Activated gamma-delta T cell treated with Interleukin-2 at 50 U/mL for 16 hours (primary cell): ENCODE measurements at regions not wholly inside any gene's neighbourhood (a gene's known extent, or its start where the extent isn't known, plus 50 kb on each side); places are given as distances from the start of the nearest gene placed in this dataset.
A peak's percentile ranks its signal among the peaks of the same experiment; 100 is the strongest.

ENCODE experiments used
- DNase-seq: peaks from one replicate; pipeline ENCODE4 v3.0.0-alpha.2; 2020

DNA sequence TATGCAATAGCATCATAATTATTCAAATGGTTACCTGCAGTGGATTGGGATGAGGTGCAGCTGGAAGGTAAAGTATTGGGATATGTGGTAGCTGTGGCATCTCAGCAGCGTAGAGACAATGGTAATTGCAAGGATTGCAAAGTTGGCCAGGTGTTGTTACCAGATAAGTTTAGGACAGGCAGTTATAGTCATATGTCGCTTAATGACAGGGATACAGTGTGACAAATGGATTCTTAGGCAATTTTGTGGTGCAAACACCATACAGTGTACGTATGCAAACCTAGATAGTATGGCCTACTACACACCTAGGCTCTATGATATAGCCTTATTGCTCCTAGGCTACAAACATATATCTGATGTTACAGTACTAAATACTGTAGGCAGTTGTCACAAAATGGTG is 163.5 kb upstream of the LYZL2 start:
- DNase-seq, result no peak

DNA sequence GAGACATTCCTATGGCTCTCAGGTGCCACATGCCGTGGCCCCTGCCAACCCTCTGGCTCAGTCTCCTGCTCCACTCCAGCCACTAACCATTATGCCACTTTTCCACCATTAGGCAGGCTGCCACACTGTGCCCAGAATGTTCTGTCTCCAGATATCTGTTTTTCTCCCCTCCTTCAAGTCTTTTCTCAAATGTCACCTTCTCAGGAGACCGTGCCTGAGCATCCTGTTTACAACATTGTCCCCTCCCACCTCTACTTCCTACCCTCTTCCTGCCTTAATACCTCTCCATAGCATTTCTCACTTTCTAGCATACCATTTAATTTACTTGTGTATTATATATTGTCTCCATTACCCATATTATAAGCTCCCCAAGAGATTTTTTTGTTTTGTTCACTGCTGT is 162.5 kb upstream of the LYZL2 start:
- DNase-seq, result no peak

DNA sequence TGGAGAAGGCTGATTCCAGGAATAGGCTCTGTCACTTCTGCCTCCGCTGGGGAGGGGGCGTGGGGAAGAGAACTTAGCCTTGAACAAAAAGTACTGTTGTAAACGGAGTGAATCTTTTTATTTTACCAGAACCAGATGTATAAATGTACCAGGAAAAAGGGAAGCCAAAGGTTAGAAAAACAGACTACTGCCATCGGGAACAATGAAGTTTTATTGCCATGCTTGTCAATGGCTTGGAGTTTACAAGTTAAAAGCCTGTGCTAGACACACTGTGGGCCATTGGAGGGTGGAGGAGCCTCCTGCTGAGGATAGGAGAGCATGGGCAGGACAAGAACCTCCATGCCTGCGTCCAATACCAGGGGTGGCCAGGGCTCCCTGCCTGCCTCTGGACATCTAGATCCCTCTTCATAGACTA is 161.7 kb upstream of the LYZL2 start:
- DNase-seq, result no peak

DNA sequence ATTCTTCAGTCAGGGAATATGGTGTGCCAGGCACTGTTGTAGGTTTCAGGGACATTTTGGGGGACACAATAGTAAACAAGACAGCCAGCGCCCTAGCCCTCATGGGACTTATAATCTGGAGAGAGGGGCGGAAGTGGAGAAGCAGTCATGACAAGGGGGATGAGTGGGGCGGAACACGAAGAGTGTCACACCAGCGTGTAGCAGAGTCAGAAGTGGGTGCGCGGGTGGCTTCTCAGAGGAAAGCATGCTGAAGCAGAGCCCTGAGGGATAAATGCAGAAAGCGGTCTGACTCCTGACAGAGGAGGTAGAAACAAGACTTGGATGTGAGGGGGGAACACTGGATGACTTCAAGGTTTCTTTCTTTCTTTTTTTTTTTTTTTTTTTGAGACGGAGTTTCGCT is 160.3 kb upstream of the LYZL2 start:
- DNase-seq, result no peak

DNA sequence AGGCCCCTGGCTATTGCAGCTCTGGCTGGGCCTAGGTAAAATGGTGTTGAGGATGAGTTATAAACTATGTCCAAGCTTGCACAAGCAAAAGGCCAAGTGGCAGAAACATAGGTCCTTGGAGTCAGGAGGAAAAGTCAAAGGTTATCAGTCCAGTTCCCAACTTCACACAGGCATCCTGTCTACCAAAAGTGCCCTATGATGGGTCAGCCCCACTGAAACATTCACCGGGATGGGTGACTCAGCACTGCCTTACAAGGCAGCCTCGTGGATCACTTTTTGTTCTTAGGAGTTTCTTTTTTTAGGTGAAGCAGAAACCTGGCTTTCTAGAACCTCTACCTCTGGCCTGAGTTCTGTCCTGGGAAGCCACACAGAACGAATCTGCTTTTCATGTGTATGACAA is 158.8 kb upstream of the LYZL2 start:
- no peak for DNase-seq

DNA sequence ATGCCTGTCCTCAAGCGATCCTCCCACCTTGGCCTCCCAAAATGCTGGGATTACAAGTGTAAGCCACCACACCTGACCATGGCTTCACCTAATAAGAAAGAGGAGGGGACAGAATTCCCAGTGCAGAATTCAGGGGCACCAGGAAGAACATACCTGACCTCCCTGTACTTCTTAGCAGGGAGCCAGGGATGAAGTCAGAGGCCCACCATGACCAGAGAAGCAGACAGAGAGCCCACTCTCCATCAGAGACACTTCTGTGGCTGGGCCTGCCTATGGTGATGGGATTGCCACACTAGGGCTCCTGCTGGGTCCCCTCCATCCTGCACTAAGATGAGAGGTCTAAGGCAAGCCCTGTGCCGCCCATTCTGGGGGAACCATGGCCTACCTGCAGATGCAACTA is 157.4 kb upstream of the LYZL2 start:
- DNase-seq, result no peak

DNA sequence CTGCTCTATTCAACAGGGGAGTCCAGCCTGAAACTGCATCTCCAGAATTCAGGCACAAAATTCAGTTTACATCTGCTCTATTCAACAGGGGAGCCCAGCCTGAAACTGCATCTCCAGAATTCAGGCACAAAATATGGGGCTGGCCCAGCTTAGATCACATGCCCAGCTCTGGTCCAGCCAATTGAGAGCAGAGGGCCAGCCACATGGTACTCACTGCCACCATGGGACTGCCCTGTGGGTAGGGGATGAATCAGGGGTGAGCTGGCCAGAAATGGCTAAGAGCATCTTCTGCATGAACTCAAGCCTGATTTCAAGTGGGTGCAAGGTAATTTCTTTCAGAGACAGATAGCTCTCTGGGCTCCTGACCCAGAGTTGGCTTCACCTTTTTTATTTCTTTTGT is 156.6 kb upstream of the LYZL2 start:
- DNase-seq, result no peak

DNA sequence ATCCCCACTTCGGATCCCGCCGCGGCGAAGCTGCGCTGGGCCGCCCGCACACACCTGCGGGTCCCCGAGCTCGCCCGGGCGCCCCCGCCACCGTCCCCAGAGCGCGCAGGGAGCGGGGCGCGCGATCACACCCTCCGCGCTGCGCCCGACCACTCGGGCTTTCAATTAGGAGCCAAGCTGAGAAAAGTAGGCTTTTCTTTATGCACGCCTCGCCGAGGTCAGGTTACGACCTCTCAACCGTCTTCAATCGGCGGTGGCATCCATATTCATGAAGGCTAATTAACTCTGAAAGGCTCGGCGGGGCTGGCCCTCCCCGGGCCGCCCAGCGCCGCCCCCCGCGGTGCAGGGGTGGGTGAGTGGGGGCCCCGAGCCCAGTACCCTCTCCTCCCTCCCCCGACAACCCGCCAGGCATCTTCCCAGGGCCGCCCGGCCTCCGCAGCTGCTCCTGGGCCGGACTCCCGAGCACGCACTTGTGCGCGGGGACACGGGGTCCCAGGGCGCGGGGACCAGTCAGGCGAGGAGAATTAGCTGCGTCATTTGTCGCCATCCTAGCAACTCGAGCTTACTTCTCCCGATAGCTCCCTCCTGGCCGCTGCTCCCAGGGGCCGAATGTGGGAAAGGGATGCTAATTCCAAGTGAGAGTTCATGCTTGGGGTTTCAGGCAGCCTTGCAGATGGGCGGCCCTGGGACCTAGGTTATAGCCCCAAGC is 155.5 kb upstream of the LYZL2 start:
- peak; percentile 26 for DNase-seq

DNA sequence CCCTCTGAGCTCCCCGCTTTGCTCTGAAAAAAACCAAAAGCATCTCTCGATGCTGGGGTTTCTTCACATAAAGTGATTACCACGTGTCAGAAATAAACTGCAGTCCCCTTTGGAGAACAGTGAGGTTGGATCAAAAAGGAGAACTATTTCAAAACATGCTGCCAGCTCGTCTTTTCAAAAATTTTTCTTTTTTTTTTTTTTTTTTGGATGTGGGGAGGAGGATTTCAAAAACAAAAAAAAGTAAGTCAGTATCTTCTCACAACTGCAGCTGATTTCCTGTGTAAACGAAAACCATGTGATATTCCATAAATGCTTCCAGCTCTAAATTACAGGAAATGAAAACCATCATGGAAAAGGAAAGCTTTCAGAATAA is 155.0 kb upstream of the LYZL2 start:
- DNase-seq, result no peak

DNA sequence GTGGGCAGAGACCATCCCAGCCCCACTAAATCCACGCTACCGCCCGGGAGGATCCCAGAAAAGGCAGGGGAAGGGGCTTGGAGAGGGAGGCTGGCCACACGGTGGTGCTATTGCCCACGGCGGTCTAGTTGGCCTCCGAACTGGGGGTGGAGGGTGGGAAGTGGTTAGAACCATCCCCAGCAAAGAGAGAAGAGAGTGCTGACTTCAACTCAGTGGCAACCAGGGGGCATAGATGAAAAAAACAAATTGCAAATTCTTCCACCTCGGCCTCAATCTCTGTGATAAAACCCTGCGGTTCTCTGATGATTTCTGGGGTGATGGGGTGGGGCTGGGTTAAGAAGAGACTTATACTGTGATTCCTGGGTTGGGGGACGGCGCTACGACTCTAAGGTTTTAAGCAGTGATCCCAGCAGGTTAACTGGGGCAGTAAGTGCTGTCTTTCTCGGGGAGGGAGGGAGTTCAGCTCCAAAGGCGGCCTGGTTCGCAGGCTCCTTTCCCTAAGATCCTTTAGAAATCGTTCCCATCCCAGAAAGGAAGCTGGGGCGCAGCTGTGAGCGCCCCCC is 154.5 kb upstream of the LYZL2 start:
- peak; percentile 86 for DNase-seq

DNA sequence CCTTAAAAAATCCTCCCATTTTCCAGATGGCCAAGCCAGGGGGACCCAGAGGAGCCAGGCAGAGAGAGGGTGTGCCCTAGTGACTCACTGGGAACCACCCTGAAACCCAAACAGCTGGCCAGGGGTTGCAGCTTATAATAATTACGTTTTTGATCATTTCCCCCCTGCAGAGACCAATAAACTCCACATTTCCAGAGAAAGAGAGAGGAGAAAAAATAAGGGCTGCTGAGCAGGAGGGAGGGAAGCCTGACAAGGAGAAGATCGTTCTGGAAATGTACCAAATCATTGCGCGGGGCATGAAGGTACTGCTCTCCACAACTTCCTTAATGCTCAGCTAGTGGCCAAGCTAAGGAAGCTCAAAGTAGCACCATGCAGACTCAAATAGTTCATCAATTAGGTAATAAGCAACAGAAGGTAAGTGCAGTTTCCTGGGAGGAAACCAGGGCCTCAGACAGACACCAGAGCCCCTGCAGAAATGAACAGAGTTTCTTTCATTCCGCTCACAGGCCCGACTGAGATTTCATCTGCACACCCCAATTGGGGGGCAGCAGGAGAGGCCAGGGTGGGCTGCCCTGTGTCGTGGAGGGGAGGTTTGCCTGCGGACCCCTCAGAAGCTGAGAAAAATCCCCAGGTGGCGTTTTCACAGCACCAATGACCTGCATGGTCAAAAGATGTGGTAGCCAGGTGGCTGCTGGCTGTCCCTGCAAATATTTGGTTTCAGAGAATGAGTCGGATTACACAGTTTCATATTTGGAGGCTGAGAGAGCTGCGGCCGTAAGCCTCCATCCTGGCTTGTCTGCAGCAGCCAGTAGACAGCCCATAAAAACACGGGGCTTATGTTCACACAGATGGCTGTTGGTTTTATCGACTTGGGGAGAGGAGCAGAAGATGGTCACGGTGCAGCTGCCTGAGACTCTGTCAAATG is 153.2 kb upstream of the LYZL2 start:
- no peak for DNase-seq

DNA sequence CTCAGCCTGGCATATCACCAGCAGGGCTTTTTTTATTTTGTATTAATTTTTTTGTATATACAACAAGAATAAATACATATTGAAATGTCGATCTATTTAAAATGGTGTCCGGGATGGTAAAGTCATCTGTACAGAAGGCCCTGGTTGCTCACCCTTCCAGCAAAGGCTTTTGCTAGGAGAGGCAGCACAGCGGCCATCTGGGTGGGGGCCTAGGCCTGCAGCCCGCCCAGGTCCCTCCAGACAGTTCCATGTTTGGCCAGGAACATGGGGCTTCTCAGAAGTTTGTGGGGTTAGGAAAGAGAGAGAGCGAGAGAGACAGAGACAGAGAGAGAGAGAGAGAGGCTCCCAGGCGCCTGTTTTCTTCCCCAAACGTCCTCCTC is 152.6 kb upstream of the LYZL2 start:
- DNase-seq, result no peak

DNA sequence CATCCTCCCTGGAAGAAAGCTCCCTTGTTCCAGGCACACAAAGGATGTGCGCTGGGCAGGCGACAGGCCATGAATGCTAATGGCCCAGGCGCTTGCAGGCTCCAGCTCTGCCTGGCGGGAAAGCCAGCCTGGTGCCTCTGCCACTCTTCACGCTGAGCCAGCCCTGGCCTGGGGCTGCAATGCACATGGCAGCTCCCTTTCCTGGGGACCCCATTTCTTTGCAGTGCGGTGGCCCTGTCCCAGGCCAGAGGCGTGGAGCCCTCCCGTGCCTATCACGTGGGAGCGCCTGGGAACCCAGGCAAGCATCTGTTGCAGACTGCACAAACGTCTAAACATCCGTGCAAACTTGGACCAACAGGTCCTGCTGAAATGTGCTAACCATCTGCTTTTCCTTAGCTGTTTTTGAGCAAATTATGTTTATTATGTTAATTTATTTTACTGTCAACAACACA is 152.1 kb upstream of the LYZL2 start:
- no peak for DNase-seq

DNA sequence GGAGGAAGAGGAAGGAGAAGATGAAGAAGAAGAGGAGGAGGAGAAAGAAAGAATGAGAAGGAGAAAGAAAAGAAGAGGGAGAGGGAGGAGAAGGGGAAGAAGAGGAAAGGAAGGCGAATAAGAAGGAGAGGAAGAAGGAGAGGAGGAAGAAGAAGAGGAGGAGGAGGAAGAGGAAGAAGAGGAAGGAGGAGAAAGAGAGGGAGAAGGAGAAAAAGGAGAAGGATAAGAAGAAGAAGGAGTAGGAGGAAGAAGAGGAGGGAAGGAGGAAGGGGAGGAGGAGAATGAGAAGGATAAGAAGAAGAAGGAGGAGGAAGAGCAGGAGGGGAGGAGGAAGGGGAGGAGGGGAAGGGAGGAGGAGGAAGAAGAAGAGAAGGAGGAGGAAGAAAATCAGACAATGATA is 149.2 kb upstream of the LYZL2 start:
- no peak for DNase-seq

DNA sequence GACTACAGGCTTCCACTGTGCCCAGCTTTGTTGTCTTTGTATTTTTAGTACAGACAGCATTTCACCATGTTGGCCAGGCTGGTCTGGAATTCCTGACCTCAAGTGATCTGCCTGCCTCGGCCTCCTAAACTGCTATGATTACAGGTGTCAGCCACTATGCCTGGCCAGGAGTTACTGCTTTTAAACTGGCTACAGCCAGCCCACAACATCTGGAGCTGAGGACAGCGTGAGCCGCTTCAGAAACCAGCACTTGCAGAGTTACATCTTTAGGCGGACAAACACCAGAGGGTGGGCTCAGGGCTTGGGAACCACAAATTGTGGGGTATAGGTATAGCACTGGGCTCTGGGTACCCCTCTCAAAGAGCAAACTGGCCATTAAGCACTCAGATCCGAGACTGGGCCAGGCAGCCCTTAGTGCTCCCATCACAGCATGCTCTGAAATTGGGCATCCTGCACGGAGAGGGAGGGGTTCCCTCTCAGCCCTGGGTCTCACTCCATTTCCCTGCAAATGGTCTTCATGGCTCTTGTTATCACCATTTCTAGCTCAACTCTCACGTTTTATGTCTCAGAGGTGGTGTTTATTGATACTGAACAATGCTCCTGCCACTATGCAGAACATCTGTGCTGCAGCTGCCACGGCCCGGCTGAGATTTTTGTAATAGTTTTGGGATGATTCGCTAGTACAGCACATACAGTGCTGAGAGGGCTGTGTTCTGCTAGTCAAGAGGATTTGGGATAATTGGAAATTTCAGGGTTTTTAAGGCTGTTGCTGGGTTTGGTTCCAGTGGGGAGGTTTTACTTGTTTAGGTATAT is 146.4 kb upstream of the LYZL2 start:
- DNase-seq, result no peak

DNA sequence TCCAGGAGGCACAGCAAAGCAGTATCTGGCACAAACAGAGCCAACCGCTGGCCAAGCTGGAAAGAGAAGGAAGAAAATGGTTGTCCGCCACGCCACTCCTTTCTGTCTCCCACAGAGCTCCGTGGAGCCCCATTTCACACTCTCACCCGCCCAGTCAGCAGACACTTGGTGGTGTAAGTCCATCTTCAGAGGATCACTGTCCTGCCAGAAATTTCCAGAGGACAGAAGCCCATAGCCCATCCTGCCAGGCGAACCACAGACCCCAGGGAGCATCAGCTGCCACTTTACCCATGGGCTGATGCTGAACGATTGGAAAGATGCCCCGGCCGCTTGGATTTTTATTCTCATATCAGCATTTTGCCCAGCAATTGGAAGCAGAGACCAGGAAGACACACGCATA is 144.7 kb upstream of the LYZL2 start:
- no peak for DNase-seq

DNA sequence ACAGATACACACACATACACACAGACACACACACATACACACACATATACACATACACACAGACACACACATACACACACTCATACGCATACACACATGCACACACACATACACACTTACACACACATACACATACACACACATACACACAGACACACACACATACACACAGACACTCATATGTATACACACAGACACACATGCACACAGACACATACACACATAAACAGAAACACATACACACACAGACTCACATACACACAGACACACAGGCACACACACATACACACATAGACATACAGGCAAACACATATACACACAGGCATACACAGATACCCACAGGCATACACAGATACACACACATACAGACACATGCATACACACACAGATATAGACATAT is 143.9 kb upstream of the LYZL2 start:
- DNase-seq, result no peak

DNA sequence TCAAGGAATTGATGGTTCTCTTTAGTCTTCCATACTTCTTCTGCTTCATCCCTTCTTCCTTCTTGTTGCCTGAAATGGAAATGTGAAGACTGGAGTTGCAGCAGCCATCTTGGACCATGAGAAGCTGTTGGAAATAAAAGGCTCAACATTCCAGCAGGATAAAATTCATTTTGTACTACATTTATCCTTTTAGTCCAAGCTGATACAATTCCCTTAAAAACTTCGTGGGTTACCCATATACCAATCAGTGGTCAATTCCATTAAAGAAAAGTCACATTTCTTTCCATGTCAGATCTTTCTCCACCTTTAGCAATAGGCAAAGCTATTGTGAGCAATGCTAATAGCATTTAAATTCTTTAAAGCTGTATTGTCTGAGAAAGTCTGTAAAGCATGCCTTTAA is 141.3 kb upstream of the LYZL2 start:
- DNase-seq, result no peak

DNA sequence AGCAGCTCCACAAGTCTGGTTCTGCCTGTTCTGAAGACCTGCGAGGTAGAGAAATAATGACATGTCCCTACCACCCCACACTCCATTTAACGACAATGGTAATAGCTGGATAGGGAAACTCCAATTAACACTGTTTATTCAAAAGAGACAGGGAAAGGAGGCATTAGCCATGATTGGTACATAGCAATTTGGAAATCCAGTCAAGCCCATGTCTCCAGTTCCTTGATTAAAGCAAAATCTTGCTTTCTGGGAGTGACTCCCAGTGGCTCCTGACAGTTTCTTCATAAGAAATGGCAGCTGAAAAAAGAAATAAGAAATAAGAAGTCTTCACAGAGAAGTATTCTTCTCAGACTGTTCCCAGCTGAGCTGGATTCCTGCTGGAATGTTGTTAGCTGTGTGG is 140.7 kb upstream of the LYZL2 start:
- DNase-seq, result no peak

DNA sequence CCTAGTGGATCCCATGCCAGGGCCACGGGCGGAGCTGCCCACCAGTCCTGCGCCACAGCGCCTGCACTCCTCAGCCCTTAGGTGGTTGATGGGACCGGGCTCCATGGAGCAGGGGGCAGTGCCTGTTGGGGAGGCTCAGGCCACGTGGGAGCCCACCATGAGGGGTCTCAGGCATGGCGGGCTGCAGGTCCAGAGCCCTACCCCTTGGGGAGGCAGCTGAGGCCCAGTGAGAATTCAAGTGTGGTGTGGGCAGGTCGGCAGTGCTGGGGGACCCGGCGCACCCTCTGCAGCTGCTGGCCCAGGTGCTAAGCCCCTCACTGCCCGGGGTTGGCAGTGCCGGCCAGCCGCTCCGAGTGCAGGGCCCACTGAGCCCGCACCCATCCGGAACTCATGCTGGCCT is 139.8 kb upstream of the LYZL2 start:
- DNase-seq, result no peak

DNA sequence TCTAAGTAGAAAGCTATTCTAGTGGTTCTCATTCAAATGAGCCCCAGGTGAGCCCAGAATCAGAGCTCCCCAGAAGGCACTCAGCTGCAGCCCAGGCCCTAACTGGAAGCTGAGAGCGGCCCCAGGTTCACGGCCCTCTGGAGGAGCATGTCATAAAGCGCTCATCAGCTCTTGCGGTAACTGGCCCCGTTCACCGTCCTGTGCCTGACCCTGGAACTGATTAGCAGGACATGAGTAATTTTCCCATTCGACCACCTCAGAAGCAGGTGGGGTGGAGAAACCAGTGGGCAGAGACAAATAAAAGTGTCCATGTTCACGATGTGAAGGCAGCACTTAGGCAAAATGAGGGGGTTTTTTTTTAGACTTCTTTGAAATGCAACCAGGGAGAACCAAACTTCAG is 136.1 kb upstream of the LYZL2 start:
- no peak for DNase-seq

DNA sequence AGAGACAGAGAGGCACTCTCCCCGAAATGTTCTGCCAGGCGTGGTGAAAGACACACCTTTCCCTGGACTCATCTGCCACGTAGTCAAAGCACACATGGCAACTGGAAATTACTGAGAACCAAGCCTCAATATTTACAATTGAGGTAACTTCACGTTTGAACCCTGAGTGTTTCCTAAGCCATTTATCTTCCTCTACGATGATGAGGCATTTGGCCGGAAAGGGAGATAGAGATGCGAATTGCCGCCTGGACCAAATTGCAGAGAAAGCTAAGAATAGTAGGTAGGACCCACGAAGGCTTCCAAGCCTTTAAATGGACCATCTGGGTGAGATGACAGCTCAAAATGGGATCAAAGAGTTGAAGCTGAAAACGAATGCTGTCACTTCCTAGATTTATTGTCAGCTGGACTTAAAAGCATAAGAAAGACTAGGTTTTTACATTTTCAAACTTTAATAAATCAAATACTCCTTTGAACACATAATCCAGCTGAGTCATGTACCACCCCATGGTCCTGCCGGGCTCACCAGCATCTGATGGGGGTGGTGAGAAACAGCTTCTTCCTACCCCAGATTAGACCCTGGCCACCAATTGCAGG is 135.6 kb upstream of the LYZL2 start:
- no peak for DNase-seq

DNA sequence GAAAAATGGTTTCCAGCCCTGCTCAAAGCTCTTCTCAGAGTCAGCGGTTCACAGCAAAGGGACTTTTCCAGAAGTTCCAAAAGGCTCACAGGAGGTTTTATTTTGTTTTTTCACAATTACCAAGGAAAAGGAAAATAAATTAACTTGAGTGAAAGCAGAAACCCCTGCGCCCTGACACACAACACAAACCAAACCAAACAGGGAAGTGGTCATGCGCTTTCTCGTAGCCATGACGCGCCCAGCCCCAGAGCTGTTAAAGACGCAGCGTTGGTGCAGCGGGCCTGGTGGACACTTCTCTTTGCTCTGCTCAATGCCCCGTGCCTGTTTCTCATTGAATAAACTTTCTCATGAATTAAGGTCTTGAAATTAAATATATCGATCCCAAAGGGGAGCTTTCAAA is 134.4 kb upstream of the LYZL2 start:
- DNase-seq, result no peak
